IPS-NIHi7 (cell line): ENCODE measurements at regions not wholly inside any gene's neighbourhood (a gene's known extent, or its start where the extent isn't known, plus 50 kb on each side); places are given as distances from the start of the nearest gene placed in this dataset.

Source experiments
- DNase-seq: peaks from one replicate; pipeline ENCODE4 v3.0.0; 2012; ENCODE audit warnings: mixed read lengths; ENCODE audit errors: extremely low spot score

- DNase-seq = no peak
Observed at GRCh38 chr16:73473713-73474112, 425.8 kb upstream of the ZFHX3 start.

- DNase-seq = no peak
Observed at GRCh38 chr16:73464834-73465233, 416.9 kb upstream of the ZFHX3 start.

- DNase-seq = no peak
Observed at GRCh38 chr16:73459586-73459985, 411.7 kb upstream of the ZFHX3 start.

GRCh38 chr16:73457851-73458250, 409.9 kb upstream of the ZFHX3 start:
- no peak for DNase-seq

- DNase-seq = no peak
Observed at GRCh38 chr16:73448970-73449369, 401.0 kb upstream of the ZFHX3 start.

- DNase-seq = no peak
Observed at GRCh38 chr16:73447846-73448245, 399.9 kb upstream of the ZFHX3 start.

- no peak for DNase-seq
Observed at GRCh38 chr16:73434621-73435020, 386.7 kb upstream of the ZFHX3 start.

- no peak for DNase-seq
Observed at GRCh38 chr16:73433731-73434307, 385.9 kb upstream of the ZFHX3 start.

- DNase-seq = no peak
Observed at GRCh38 chr16:73432850-73433730, 385.2 kb upstream of the ZFHX3 start.

- DNase-seq = no peak
Observed at GRCh38 chr16:73430138-73430537, 382.2 kb upstream of the ZFHX3 start.

GRCh38 chr16:73428121-73428520, 380.2 kb upstream of the ZFHX3 start:
- no peak for DNase-seq

- DNase-seq = no peak
Observed at GRCh38 chr16:73427164-73427563, 379.2 kb upstream of the ZFHX3 start.

GRCh38 chr16:73426433-73427160, 378.7 kb upstream of the ZFHX3 start:
- no peak for DNase-seq

GRCh38 chr16:73420676-73421075, 372.7 kb upstream of the ZFHX3 start:
- no peak for DNase-seq

- no peak for DNase-seq
Observed at GRCh38 chr16:73420244-73420643, 372.3 kb upstream of the ZFHX3 start.

- no peak for DNase-seq
Observed at GRCh38 chr16:73418691-73419090, 370.8 kb upstream of the ZFHX3 start.

- no peak for DNase-seq
Observed at GRCh38 chr16:73418051-73418450, 370.1 kb upstream of the ZFHX3 start.

GRCh38 chr16:73415286-73415685, 367.4 kb upstream of the ZFHX3 start:
- DNase-seq = no peak

GRCh38 chr16:73414638-73415037, 366.7 kb upstream of the ZFHX3 start:
- DNase-seq = no peak

GRCh38 chr16:73413830-73414190, 365.9 kb upstream of the ZFHX3 start:
- no peak for DNase-seq

- DNase-seq = no peak
Observed at GRCh38 chr16:73413091-73413829, 365.3 kb upstream of the ZFHX3 start.

- DNase-seq = no peak
Observed at GRCh38 chr16:73412416-73412815, 364.5 kb upstream of the ZFHX3 start.
